ENCODE measurements at regions not wholly inside any gene's neighbourhood (a gene's known extent, or its start where the extent isn't known, plus 50 kb on each side); places are given as distances from the start of the nearest gene placed in this dataset.

GRCh38 chr5:136661026-136661425, 295.7 kb upstream of the TRPC7 start:
- TF ChIP-seq POLR2A (IDR thresholded peaks at IDR 0.05; ENCODE audit: low read depth) (no peak), CTCF (IDR thresholded peaks at IDR 0.05) (no peak), POLR2AphosphoS5 (IDR thresholded peaks at IDR 0.05) (no peak)
